AG04450 (cell line): ENCODE measurements at regions not wholly inside any gene's neighbourhood (a gene's known extent, or its start where the extent isn't known, plus 50 kb on each side); places are given as distances from the start of the nearest gene placed in this dataset.
"Not testable (repeated sequence)": the region's sequence is repeated elsewhere in the genome, so short reads cannot be mapped to it uniquely, and the experiment has no call there.

Source experiments
- CTCF ChIA-PET: fragments of 300-600, 350-600 bp; formaldehyde crosslinking; extraction: SDS; loops from one replicate; lab custom pipeline; 2022; ENCODE audit warnings: antibody characterized with exemption, inconsistent platforms; lab: Charles Lee
- POLR2A ChIA-PET: fragments of 350-600 bp; formaldehyde crosslinking; extraction: SDS; loops from one replicate; lab custom pipeline; 2021; ENCODE audit warnings: antibody characterized with exemption, inconsistent platforms; lab: Yijun Ruan, JAX
- DNase-seq: peaks from one replicate; pipeline ENCODE4 v3.0.0-alpha.2; 2011; ENCODE audit warnings: low read depth, low spot score
- H3K27ac ChIP-seq: one replicate; pipeline ENCODE4 v1.5.1; 2012; ENCODE audit warnings: low read depth, low read length, control low read depth
- H3K27me3 ChIP-seq: one replicate; pipeline ENCODE4 v1.6.0; 2012; ENCODE audit warnings: low read length; ENCODE audit not compliant: control insufficient read depth, insufficient read depth
- H3K4me3 ChIP-seq: 2 replicates; pipeline ENCODE4 v1.5.1; 2011; ENCODE audit warnings: mild to moderate bottlenecking, low read depth, low read length, control low read depth
- H3K9me3 ChIP-seq: 2 replicates; pipeline ENCODE4 v1.5.1; 2012; ENCODE audit warnings: low read length; ENCODE audit not compliant: control insufficient read depth, insufficient read depth
- CTCF ChIP-seq: IDR thresholded peaks from 2 replicates; pipeline ENCODE4 v1.5.1; 2011; ENCODE audit warnings: low read depth, low read length, control low read depth, inconsistent platforms

- CTCF ChIA-PET: no interaction called here
- DNase-seq: no peak
- no peak overlapping the region for H3K4me3 ChIP-seq
- H3K27ac ChIP-seq: no peak overlapping the region
- POLR2A ChIA-PET: no interaction called here
- H3K27me3 ChIP-seq: no peaks in the 10 kb centered on the region
- no peak for TF ChIP-seq CTCF
- no peaks in the 10 kb centered on the region for H3K9me3 ChIP-seq
Observed at GRCh38 chr2:195151711-195152110, 505.3 kb upstream of the SLC39A10 start.

- CTCF ChIA-PET: no interaction called here
- no peaks in the 10 kb centered on the region for H3K27me3 ChIP-seq
- no peak overlapping the region for H3K4me3 ChIP-seq
- no peak for TF ChIP-seq CTCF
- POLR2A ChIA-PET: no interaction called here
- no peaks in the 10 kb centered on the region for H3K9me3 ChIP-seq
- H3K27ac ChIP-seq: no peak overlapping the region
- DNase-seq: no peak
Observed at GRCh38 chr2:195150819-195151218, 506.2 kb upstream of the SLC39A10 start.

DNA sequence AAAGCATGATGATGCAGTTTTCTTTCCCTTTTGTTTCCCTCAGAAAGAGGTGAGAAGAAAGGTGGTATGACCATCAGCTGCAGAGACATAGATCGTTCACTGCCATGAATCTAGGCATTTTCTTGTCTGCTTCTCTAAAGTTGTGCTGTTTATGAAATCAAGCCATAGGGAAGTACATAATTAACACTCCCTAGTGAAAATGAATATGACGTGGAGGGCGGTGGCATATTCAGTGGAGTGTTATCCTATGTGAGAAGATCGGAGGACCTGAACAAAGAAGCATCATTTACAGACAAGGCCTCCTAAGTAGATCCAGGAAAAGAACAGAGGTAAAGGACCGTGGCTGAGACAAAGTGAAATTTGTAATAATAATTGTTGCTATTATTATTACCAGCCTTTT lies 509.0 kb upstream of the SLC39A10 start:
- H3K9me3 ChIP-seq: no peaks in the 10 kb centered on the region
- no peak for TF ChIP-seq CTCF
- no peak for DNase-seq
- H3K27ac ChIP-seq: no peak overlapping the region
- CTCF ChIA-PET: no interaction called here
- H3K27me3 ChIP-seq: no peaks in the 10 kb centered on the region
- POLR2A ChIA-PET: no interaction called here
- H3K4me3 ChIP-seq: no peak overlapping the region

GRCh38 chr2:195146761-195147541 lies 510.1 kb upstream of the SLC39A10 start:
- TF ChIP-seq CTCF: no peak
- H3K4me3 ChIP-seq: no peak overlapping the region
- POLR2A ChIA-PET: no interaction called here

GRCh38 chr2:195138435-195138834 lies 518.6 kb upstream of the SLC39A10 start:
- no peak overlapping the region for H3K4me3 ChIP-seq
- no peak for TF ChIP-seq CTCF
- DNase-seq: no peak
- H3K27me3 ChIP-seq: no peaks in the 10 kb centered on the region
- CTCF ChIA-PET: no interaction called here
- POLR2A ChIA-PET: no interaction called here
- H3K9me3 ChIP-seq: no peaks in the 10 kb centered on the region
- H3K27ac ChIP-seq: no peak overlapping the region

More at GRCh38 chr2:195146761-195147541, 510.1 kb upstream of the SLC39A10 start:
- no peaks in the 10 kb centered on the region for H3K9me3 ChIP-seq
- H3K27me3 ChIP-seq: no peaks in the 10 kb centered on the region
- CTCF ChIA-PET: no interaction called here
- H3K27ac ChIP-seq: no peak overlapping the region
- DNase-seq: no peak

- H3K4me3 ChIP-seq, DNase-seq, H3K9me3 ChIP-seq, H3K27ac ChIP-seq, H3K27me3 ChIP-seq, CTCF ChIA-PET, POLR2A ChIA-PET: not testable (repeated sequence)
Observed at GRCh38 chr2:195125889-195126288, 531.1 kb upstream of the SLC39A10 start.
